HG02885 (cell line): ENCODE measurements at regions not wholly inside any gene's neighbourhood (a gene's known extent, or its start where the extent isn't known, plus 50 kb on each side); places are given as distances from the start of the nearest gene placed in this dataset.

Experiments
- ATAC-seq: cut with Tn5 transposase; IDR thresholded peaks from one replicate; pipeline ENCODE4 v1.9.1; 2021; ENCODE audit warnings: mild to moderate bottlenecking; ENCODE audit not compliant: unreplicated experiment, poor library complexity

GRCh38 chr5:34476941-34477565 is 179.1 kb upstream of the RAI14 start:
- no peak for ATAC-seq

- no peak for ATAC-seq
Measured at GRCh38 chr5:34480810-34481528, 175.2 kb upstream of the RAI14 start.

- no peak for ATAC-seq
Measured at GRCh38 chr5:34483442-34484033, 172.6 kb upstream of the RAI14 start.

GRCh38 chr5:34484216-34484920 is 171.8 kb upstream of the RAI14 start:
- no peak for ATAC-seq

- no peak for ATAC-seq
Measured at GRCh38 chr5:34485768-34486030, 170.4 kb upstream of the RAI14 start.

- peak; percentile 63 for ATAC-seq
Measured at GRCh38 chr5:34486160-34486848, 169.8 kb upstream of the RAI14 start.

- no peak for ATAC-seq
Measured at GRCh38 chr5:34486849-34487158, 169.3 kb upstream of the RAI14 start.

GRCh38 chr5:34487159-34487879 is 168.8 kb upstream of the RAI14 start:
- ATAC-seq: no peak

- ATAC-seq: no peak
Measured at GRCh38 chr5:34487956-34488355, 168.2 kb upstream of the RAI14 start.

- ATAC-seq: no peak
Measured at GRCh38 chr5:34488984-34489383, 167.1 kb upstream of the RAI14 start.

GRCh38 chr5:34490506-34491250 is 165.4 kb upstream of the RAI14 start:
- no peak for ATAC-seq

GRCh38 chr5:34491251-34491620 is 164.9 kb upstream of the RAI14 start:
- ATAC-seq: no peak

GRCh38 chr5:34494111-34494755 is 161.9 kb upstream of the RAI14 start:
- ATAC-seq: no peak

- no peak for ATAC-seq
Measured at GRCh38 chr5:34495178-34495577, 160.9 kb upstream of the RAI14 start.

GRCh38 chr5:34496260-34496691 is 159.9 kb upstream of the RAI14 start:
- no peak for ATAC-seq

- no peak for ATAC-seq
Measured at GRCh38 chr5:34496701-34497469, 159.2 kb upstream of the RAI14 start.

- no peak for ATAC-seq
Measured at GRCh38 chr5:34497470-34497808, 158.7 kb upstream of the RAI14 start.

- no peak for ATAC-seq
Measured at GRCh38 chr5:34498572-34498971, 157.6 kb upstream of the RAI14 start.
